HepG2 (cell line): ENCODE measurements at regions not wholly inside any gene's neighbourhood (a gene's known extent, or its start where the extent isn't known, plus 50 kb on each side); places are given as distances from the start of the nearest gene placed in this dataset.

Source experiments
- ATAC-seq: fragments of 200-7000 bp; cut with Tn5 transposase; 3 replicates; pipeline ENCODE4 v1.9.1; 2020; ENCODE audit warnings: mild to moderate bottlenecking, moderate library complexity
- BruUV-seq: library from RNA; stranded (reverse); fragments of 400-500 nt; replicated peaks from 2 replicates; lab custom pipeline; 2021; lab: Mats Ljungman, UMichigan
- CTCF ChIA-PET: fragments of 300-600 bp; formaldehyde crosslinking; extraction: SDS; loops from one replicate; lab custom pipeline; 2021; ENCODE audit warnings: low total read pairs, inconsistent platforms, low intra/inter-chr PET ratio; lab: Yijun Ruan, JAX
- POLR2A ChIA-PET: fragments of 350-600 bp; sonication (Branson Sonifier 250); formaldehyde crosslinking; loops from one replicate; lab custom pipeline; 2020; ENCODE audit warnings: antibody characterized with exemption, inconsistent platforms; lab: Yijun Ruan, JAX
- DNase-seq: peaks from one replicate; pipeline ENCODE4 v3.0.0-alpha.2; 2015; ENCODE audit warnings: low spot score
- FAIRE-seq: peaks from 3 replicates; lab custom pipeline; 2011; peaks lifted over from hg19 to GRCh38; lab: Jason Lieb, UNC
- H2AFZ ChIP-seq: one replicate; pipeline ENCODE4 v1.6.1; 2011; ENCODE audit warnings: low read length, inconsistent platforms
- H3K27ac ChIP-seq: fragments of 300-600 bp; 3 replicates; pipeline ENCODE4 v1.8.0; 2011; ENCODE audit warnings: mixed run types, mild to moderate bottlenecking, mixed read lengths, low read length, inconsistent platforms; ENCODE audit not compliant: insufficient read depth; ENCODE audit errors: extremely low read length
- H3K27me3 ChIP-seq, 2 experiments: fragments of 200-600 bp in 1 of 2; 2 replicates in 1 of 2; 3 replicates in 1 of 2; pipeline versions ENCODE4 v1.6.0 to v1.8.0; 2011; ENCODE audit warnings: low read length in 2 of 2, mild to moderate bottlenecking in 2 of 2, moderate library complexity in 2 of 2, inconsistent platforms in 1 of 2; ENCODE audit not compliant: insufficient read depth in 2 of 2, control insufficient read depth in 1 of 2
- H3K36me3 ChIP-seq, 2 experiments: fragments of 200-600 bp in 1 of 2; replicated peaks in 1 of 2; 2 replicates in 1 of 2; 3 replicates in 1 of 2; pipeline versions ENCODE4 v1.5.1 to v1.8.0; 2011; ENCODE audit warnings: low read length in 2 of 2, inconsistent platforms in 1 of 2; ENCODE audit not compliant: insufficient read depth in 2 of 2, control insufficient read depth in 1 of 2
- H3K4me1 ChIP-seq: 2 replicates; pipeline ENCODE4 v1.5.1; 2012; ENCODE audit warnings: low read length, inconsistent platforms; ENCODE audit not compliant: insufficient read depth
- H3K4me2 ChIP-seq: 2 replicates; pipeline ENCODE4 v1.6.0; 2011; ENCODE audit warnings: low read depth, low read length, inconsistent platforms
- H3K4me3 ChIP-seq, 3 experiments: fragments of 200-600 bp in 1 of 3; sonication (generic), shearing (Covaris generic) in 1 of 3; replicated peaks in 1 of 3; 2 replicates each; pipeline ENCODE4 v1.5.1; 2011 to 2016; ENCODE audit warnings: low read length in 3 of 3, inconsistent platforms in 2 of 3, low read depth in 2 of 3, mild to moderate bottlenecking in 2 of 3, control low read depth in 1 of 3, mixed read lengths in 1 of 3; ENCODE audit not compliant: insufficient read depth in 1 of 3
- H3K79me2 ChIP-seq: one replicate; pipeline ENCODE4 v1.6.1; 2011; ENCODE audit warnings: low read length, inconsistent platforms; ENCODE audit not compliant: insufficient read depth
- H3K9ac ChIP-seq: 2 replicates; pipeline ENCODE4 v1.6.0; 2011; ENCODE audit warnings: mild to moderate bottlenecking, low read depth, low read length, inconsistent platforms; ENCODE audit not compliant: insufficient read depth
- H3K9me3 ChIP-seq: 2 replicates; pipeline ENCODE4 v1.5.1; 2012; ENCODE audit warnings: mild to moderate bottlenecking, low read length
- H4K20me1 ChIP-seq: 2 replicates; pipeline ENCODE4 v1.6.0; 2011; ENCODE audit warnings: inconsistent platforms, mild to moderate bottlenecking, low read length, moderate library complexity; ENCODE audit not compliant: insufficient read depth
- CCAR2 ChIP-seq: fragments of 200-400 bp; formaldehyde crosslinking; optimal IDR thresholded peaks from 2 replicates; pipeline ENCODE3; 2018; ENCODE audit warnings: low read depth, mild to moderate bottlenecking, low read length, moderate library complexity
- FOXP4 ChIP-seq: sonication (generic); formaldehyde crosslinking; IDR thresholded peaks from 2 replicates; pipeline ENCODE4 v1.4.0; 2020; ENCODE audit warnings: missing genetic modification reagents
- JARID2 ChIP-seq: sonication (generic); formaldehyde crosslinking; IDR thresholded peaks from 2 replicates; pipeline ENCODE4 v1.8.1; 2023; ENCODE audit warnings: missing genetic modification reagents, inconsistent platforms; ENCODE audit not compliant: insufficient replicate concordance
- RXRA ChIP-seq: sonication (generic); formaldehyde crosslinking; IDR thresholded peaks from 2 replicates; pipeline ENCODE4 v1.5.1; 2020; ENCODE audit warnings: missing genetic modification reagents
- SALL1 ChIP-seq: sonication (generic); formaldehyde crosslinking; IDR thresholded peaks from 2 replicates; pipeline ENCODE4 v1.8.0; 2022; ENCODE audit warnings: mild to moderate bottlenecking, missing genetic modification reagents
- TBL1XR1 ChIP-seq: fragments of 150-350 bp; IDR thresholded peaks from 2 replicates; pipeline ENCODE4 v1.6.1; 2014; ENCODE audit warnings: borderline replicate concordance, low read length; ENCODE audit not compliant: partially characterized antibody
- ZBTB38 ChIP-seq: sonication (generic); formaldehyde crosslinking; IDR thresholded peaks from 2 replicates; pipeline ENCODE4 v1.5.1; 2020; ENCODE audit warnings: mild to moderate bottlenecking, missing genetic modification reagents
- ZNF124 ChIP-seq: sonication (generic); formaldehyde crosslinking; IDR thresholded peaks from 2 replicates; pipeline ENCODE4 v1.4.0; 2020; ENCODE audit warnings: missing genetic modification reagents
- ZNF362 ChIP-seq: sonication (generic); formaldehyde crosslinking; IDR thresholded peaks from 2 replicates; pipeline ENCODE4 v1.4.0; 2020; ENCODE audit warnings: missing genetic modification reagents, mild to moderate bottlenecking, borderline replicate concordance
- ZNF615 ChIP-seq: sonication (generic); formaldehyde crosslinking; IDR thresholded peaks from 2 replicates; pipeline ENCODE4 v1.5.0; 2020; ENCODE audit warnings: mild to moderate bottlenecking, missing genetic modification reagents, borderline replicate concordance
- ZNF660 ChIP-seq: sonication (generic); formaldehyde crosslinking; IDR thresholded peaks from 2 replicates; pipeline ENCODE4 v1.5.1; 2020; ENCODE audit warnings: mild to moderate bottlenecking, low read depth, missing genetic modification reagents, borderline replicate concordance
- ZNF670 ChIP-seq: sonication (generic); formaldehyde crosslinking; IDR thresholded peaks from 2 replicates; pipeline ENCODE4 v1.8.0; 2022; ENCODE audit warnings: mild to moderate bottlenecking, missing genetic modification reagents, borderline replicate concordance
- ZNF839 ChIP-seq: sonication (generic); formaldehyde crosslinking; IDR thresholded peaks from 2 replicates; pipeline ENCODE4 v1.4.0; 2020; ENCODE audit warnings: missing genetic modification reagents, mild to moderate bottlenecking, borderline replicate concordance
- WGBS: methylation state at CpG from one replicate; pipeline ENCODE4 v1.1.6; 2017; ENCODE audit warnings: low lambda C conversion rate; 5-methylcytosine and 5-hydroxymethylcytosine counted together
- in situ Hi-C: cut with HindIII; loops from 2 replicates; pipeline ENCODE4 v1.10.0; 2017; ENCODE audit warnings: low pct_unique_long_range_greater_than_20kb; ENCODE audit not compliant: extremely low pct_ligation_motif_present
- intact Hi-C: fragments of 100-400 bp; cut with micrococcal nuclease; formaldehyde crosslinking; loops from one replicate; pipeline ENCODE4 v1.10.0; 2022; ENCODE audit not compliant: unreplicated experiment
- TF ChIP-seq, protein P1 (sequence below): sonication (generic); formaldehyde crosslinking; IDR thresholded peaks from 2 replicates; pipeline ENCODE4 v1.5.1; 2020; ENCODE audit warnings: mild to moderate bottlenecking, missing genetic modification reagents, borderline replicate concordance
- TF ChIP-seq, protein P2 (sequence below): sonication (generic); formaldehyde crosslinking; IDR thresholded peaks from 2 replicates; pipeline ENCODE4 v1.5.0; 2020; ENCODE audit warnings: mild to moderate bottlenecking, missing genetic modification reagents

- TF ChIP-seq ZNF362: no peak
These were observed 82.1 kb downstream of the PHAX start (continued) for GRCh38 chr5:126682856-126683255.

- Histone ChIP-seq H3K27ac (no peak overlapping the region), H3K36me3 (no peaks in the 10 kb centered on the region)
- CTCF ChIA-PET: no interaction called here
- no peak for TF ChIP-seq ZNF670 (CRISPR knock-in tag)
- TF ChIP-seq SALL1 (CRISPR knock-in tag): no peak
- no peak for TF ChIP-seq JARID2 (CRISPR knock-in tag)
- TF ChIP-seq TBL1XR1: no peak
- TF ChIP-seq ZNF660 (CRISPR knock-in tag): no peak
- TF ChIP-seq ZNF124 (CRISPR knock-in tag): no peak
- TF ChIP-seq ZNF839: no peak
- TF ChIP-seq, protein P1, sequence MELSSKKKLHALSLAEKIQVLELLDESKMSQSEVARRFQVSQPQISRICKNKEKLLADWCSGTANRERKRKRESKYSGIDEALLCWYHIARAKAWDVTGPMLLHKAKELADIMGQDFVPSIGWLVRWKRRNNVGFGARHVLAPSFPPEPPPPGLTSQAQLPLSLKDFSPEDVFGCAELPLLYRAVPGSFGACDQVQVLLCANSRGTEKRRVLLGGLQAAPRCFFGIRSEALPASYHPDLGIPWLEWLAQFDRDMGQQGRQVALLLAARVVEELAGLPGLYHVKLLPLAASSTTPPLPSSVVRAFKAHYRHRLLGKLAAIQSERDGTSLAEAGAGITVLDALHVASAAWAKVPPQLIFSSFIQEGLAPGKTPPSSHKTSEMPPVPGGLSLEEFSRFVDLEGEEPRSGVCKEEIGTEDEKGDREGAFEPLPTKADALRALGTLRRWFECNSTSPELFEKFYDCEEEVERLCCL (CRISPR knock-in tag): no peak
- TF ChIP-seq, protein P2, sequence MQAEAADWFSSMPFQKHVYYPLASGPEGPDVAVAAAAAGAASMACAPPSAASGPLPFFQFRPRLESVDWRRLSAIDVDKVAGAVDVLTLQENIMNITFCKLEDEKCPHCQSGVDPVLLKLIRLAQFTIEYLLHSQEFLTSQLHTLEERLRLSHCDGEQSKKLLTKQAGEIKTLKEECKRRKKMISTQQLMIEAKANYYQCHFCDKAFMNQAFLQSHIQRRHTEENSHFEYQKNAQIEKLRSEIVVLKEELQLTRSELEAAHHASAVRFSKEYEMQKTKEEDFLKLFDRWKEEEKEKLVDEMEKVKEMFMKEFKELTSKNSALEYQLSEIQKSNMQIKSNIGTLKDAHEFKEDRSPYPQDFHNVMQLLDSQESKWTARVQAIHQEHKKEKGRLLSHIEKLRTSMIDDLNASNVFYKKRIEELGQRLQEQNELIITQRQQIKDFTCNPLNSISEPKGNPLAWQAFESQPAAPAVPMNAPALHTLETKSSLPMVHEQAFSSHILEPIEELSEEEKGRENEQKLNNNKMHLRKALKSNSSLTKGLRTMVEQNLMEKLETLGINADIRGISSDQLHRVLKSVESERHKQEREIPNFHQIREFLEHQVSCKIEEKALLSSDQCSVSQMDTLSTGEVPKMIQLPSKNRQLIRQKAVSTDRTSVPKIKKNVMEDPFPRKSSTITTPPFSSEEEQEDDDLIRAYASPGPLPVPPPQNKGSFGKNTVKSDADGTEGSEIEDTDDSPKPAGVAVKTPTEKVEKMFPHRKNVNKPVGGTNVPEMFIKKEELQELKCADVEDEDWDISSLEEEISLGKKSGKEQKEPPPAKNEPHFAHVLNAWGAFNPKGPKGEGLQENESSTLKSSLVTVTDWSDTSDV: no peak
- TF ChIP-seq CCAR2: no peak
- no peak for TF ChIP-seq FOXP4 (CRISPR knock-in tag)
- TF ChIP-seq RXRA (CRISPR knock-in tag): no peak
- no peak for TF ChIP-seq ZNF615 (CRISPR knock-in tag)
- TF ChIP-seq ZBTB38 (CRISPR knock-in tag): no peak
- TF ChIP-seq, all 625 proteins: peak for 0
- no peak overlapping the region for H3K9ac ChIP-seq
- H3K27me3 ChIP-seq: no peaks in the 10 kb centered on the region; a peak in 1 of 5 replicates
- H4K20me1 ChIP-seq: no peaks in the 10 kb centered on the region
- no peaks in the 10 kb centered on the region for H3K4me1 ChIP-seq
- POLR2A ChIA-PET: no interaction called here
- no peaks in the 10 kb centered on the region for H3K79me2 ChIP-seq
- WGBS: 41% methylated on average over 2 of the region's 2 CpGs
- ATAC-seq (no peak), FAIRE-seq (no peak), DNase-seq (no peak)
- no peak overlapping the region for H3K4me2 ChIP-seq
- H2AFZ ChIP-seq: no peak overlapping the region
- H3K4me3 ChIP-seq: no peak overlapping the region
- no TSS peak for BruUV-seq
- intact Hi-C loops (no loop called here), in situ Hi-C loops (no loop called here)
- H3K9me3 ChIP-seq: no peaks in the 10 kb centered on the region
These were observed 83.2 kb downstream of the PHAX start for GRCh38 chr5:126683912-126684311.
